PC-3 (cell line): ENCODE measurements at regions not wholly inside any gene's neighbourhood (a gene's known extent, or its start where the extent isn't known, plus 50 kb on each side); places are given as distances from the start of the nearest gene placed in this dataset.
"Not testable (repeated sequence)": the region's sequence is repeated elsewhere in the genome, so short reads cannot be mapped to it uniquely, and the experiment has no call there.

Experiments used
- ATAC-seq: fragments of 200-7000 bp; cut with Tn5 transposase; 2 replicates; pipeline ENCODE4 v1.9.1; 2020; ENCODE audit warnings: mild to moderate bottlenecking, moderate library complexity
- BruUV-seq: library from RNA; stranded (reverse); fragments of 400-500 nt; replicated peaks from 2 replicates; lab custom pipeline; 2021; lab: Mats Ljungman, UMichigan
- CTCF ChIA-PET: fragments of 300-600 bp; sonication (Branson Sonifier 250); formaldehyde crosslinking; loops from one replicate; lab custom pipeline; 2022; ENCODE audit warnings: antibody characterized with exemption; lab: Charles Lee
- POLR2A ChIA-PET: fragments of 300-600 bp; sonication (Branson Sonifier 250); formaldehyde crosslinking; loops from one replicate; lab custom pipeline; 2022; ENCODE audit warnings: antibody characterized with exemption; ENCODE audit not compliant: unreplicated experiment; lab: Charles Lee
- DNase-seq: peaks from one replicate; pipeline ENCODE4 v3.0.0-alpha.2; 2015
- H2AFZ ChIP-seq: fragments of 300-600 bp; sonication (generic); 2 replicates; pipeline ENCODE4 v1.6.0; 2016; ENCODE audit warnings: antibody characterized with exemption, low read length
- H3F3A ChIP-seq: fragments of 300-600 bp; sonication (generic); one replicate; pipeline ENCODE4 v1.6.0; 2017; ENCODE audit warnings: antibody characterized with exemption, low read length, control low read depth, mild to moderate bottlenecking; ENCODE audit not compliant: unreplicated experiment
- H3K27ac ChIP-seq: fragments of 300-600 bp; sonication (generic); 2 replicates; pipeline ENCODE4 v1.5.1; 2016; ENCODE audit warnings: mild to moderate bottlenecking, low read length
- H3K27me3 ChIP-seq: fragments of 300-600 bp; sonication (generic); 2 replicates; pipeline ENCODE4 v1.6.1; 2016; ENCODE audit warnings: low read length, mixed read lengths
- H3K36me3 ChIP-seq: fragments of 300-600 bp; sonication (generic); 2 replicates; pipeline ENCODE4 v1.6.1; 2016; ENCODE audit warnings: low read depth, mixed run types, low read length, mixed read lengths
- H3K4me1 ChIP-seq: fragments of 300-600 bp; sonication (generic); 2 replicates; pipeline ENCODE4 v1.5.1; 2016; ENCODE audit warnings: low read length; ENCODE audit not compliant: insufficient read depth
- H3K4me2 ChIP-seq: fragments of 300-600 bp; sonication (generic); 2 replicates; pipeline ENCODE4 v1.6.0; 2016; ENCODE audit warnings: low read length
- H3K4me3 ChIP-seq: fragments of 300-600 bp; sonication (generic); 2 replicates; pipeline ENCODE4 v1.5.1; 2016; ENCODE audit warnings: mild to moderate bottlenecking, low read length, mixed read lengths
- H3K79me2 ChIP-seq: fragments of 300-600 bp; sonication (generic); 2 replicates; pipeline ENCODE4 v1.6.1; 2017; ENCODE audit warnings: low read length, mixed read lengths
- H3K9ac ChIP-seq: fragments of 300-600 bp; sonication (generic); 2 replicates; pipeline ENCODE4 v1.6.0; 2016; ENCODE audit warnings: mild to moderate bottlenecking, low read length
- H3K9me2 ChIP-seq: fragments of 300-600 bp; sonication (generic); replicated peaks from 2 replicates; pipeline ENCODE4 v1.6.1; 2016; ENCODE audit warnings: mixed run types, low read length, mixed read lengths
- H3K9me3 ChIP-seq: fragments of 300-600 bp; sonication (generic); 2 replicates; pipeline ENCODE4 v1.6.1; 2016; ENCODE audit warnings: low read length, mixed read lengths
- H4K20me1 ChIP-seq: fragments of 300-600 bp; sonication (generic); 2 replicates; pipeline ENCODE4 v1.6.1; 2016; ENCODE audit warnings: low read length, mixed read lengths
- EZH2 ChIP-seq: fragments of 300-600 bp; sonication (generic); IDR thresholded peaks from one replicate; pipeline ENCODE4 v1.6.1; 2017; ENCODE audit warnings: antibody characterized with exemption, mild to moderate bottlenecking, low read length; ENCODE audit not compliant: unreplicated experiment
- EZH2phosphoT487 ChIP-seq: fragments of 300-600 bp; sonication (generic); IDR thresholded peaks from 2 replicates; pipeline ENCODE4 v1.6.1; 2018; ENCODE audit warnings: mild to moderate bottlenecking, antibody characterized with exemption, low read length, borderline replicate concordance
- intact Hi-C: fragments of 100-400 bp; cut with micrococcal nuclease; formaldehyde crosslinking; loops from 2 replicates; pipeline ENCODE4 v1.9.0; 2023
- TF ChIP-seq, protein P1 (sequence below): fragments of 300-600 bp; sonication (generic); conservative IDR thresholded peaks from 2 replicates; pipeline ENCODE4 v1.5.1; 2017; ENCODE audit warnings: antibody characterized with exemption, low read depth, mild to moderate bottlenecking, low read length

DNA sequence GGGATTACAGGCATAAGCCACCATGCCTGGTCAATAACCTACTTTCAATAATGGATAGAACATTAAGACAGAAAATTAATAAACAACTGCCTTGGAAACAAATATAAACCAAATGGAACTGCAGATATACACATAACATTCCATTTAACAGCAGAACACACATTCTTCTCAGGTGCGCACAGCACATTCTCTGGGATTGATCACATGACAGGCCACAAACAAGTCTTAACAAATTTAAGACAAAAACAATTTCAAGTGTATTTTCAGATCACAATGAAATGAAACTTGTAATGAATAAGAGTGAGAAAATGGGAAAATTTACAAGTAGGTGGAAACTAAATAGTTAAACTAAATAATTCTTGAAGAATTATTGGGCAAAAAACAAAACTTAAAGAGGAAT lies 167.9 kb downstream of the TBX18 start:
- Histone ChIP-seq H3K79me2 (no peaks in the 10 kb centered on the region), H3K9me3 (no peaks in the 10 kb centered on the region), H3F3A (no peaks in the 10 kb centered on the region), H2AFZ (no peak overlapping the region), H3K9me2 (no peaks in the 10 kb centered on the region), H3K27ac (no peak overlapping the region), H3K27me3 (no peaks in the 10 kb centered on the region), H4K20me1 (no peaks in the 10 kb centered on the region), H3K9ac (no peak overlapping the region), H3K36me3 (no peaks in the 10 kb centered on the region), H3K4me2 (no peak overlapping the region), H3K4me3 (no peak overlapping the region), H3K4me1 (no peaks in the 10 kb centered on the region)
- ChIA-PET CTCF (no interaction called here), POLR2A (no interaction called here)
- DNase-seq, result no peak
- BruUV-seq, result no TSS peak
- TF ChIP-seq EZH2 (no peak), EZH2phosphoT487 (no peak)
- TF ChIP-seq, protein P1, sequence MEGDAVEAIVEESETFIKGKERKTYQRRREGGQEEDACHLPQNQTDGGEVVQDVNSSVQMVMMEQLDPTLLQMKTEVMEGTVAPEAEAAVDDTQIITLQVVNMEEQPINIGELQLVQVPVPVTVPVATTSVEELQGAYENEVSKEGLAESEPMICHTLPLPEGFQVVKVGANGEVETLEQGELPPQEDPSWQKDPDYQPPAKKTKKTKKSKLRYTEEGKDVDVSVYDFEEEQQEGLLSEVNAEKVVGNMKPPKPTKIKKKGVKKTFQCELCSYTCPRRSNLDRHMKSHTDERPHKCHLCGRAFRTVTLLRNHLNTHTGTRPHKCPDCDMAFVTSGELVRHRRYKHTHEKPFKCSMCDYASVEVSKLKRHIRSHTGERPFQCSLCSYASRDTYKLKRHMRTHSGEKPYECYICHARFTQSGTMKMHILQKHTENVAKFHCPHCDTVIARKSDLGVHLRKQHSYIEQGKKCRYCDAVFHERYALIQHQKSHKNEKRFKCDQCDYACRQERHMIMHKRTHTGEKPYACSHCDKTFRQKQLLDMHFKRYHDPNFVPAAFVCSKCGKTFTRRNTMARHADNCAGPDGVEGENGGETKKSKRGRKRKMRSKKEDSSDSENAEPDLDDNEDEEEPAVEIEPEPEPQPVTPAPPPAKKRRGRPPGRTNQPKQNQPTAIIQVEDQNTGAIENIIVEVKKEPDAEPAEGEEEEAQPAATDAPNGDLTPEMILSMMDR, result no peak
- intact Hi-C loops, result no loop called here
- ATAC-seq, result no peak

DNA sequence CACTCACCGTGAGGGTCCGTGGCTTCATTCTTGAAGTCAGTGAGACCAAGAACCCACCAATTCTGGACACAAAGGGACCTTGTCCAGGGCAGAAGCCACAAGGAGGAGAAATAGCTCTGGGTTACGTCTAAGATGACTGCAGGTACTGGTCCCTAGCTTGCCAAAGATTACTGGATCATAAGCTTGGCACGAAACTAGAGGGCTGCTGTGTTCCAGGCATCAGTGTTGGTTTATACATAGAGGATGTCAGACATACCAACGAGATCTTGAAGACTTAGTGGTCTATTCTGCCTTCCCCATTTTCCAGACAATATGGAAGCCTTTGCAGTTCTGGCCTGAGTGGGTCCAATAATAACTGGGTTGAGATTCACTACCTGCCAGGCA lies 175.7 kb downstream of the TBX18 start:
- CTCF ChIA-PET, result no interaction called here
- H3K9ac ChIP-seq, result no peak overlapping the region

DNA sequence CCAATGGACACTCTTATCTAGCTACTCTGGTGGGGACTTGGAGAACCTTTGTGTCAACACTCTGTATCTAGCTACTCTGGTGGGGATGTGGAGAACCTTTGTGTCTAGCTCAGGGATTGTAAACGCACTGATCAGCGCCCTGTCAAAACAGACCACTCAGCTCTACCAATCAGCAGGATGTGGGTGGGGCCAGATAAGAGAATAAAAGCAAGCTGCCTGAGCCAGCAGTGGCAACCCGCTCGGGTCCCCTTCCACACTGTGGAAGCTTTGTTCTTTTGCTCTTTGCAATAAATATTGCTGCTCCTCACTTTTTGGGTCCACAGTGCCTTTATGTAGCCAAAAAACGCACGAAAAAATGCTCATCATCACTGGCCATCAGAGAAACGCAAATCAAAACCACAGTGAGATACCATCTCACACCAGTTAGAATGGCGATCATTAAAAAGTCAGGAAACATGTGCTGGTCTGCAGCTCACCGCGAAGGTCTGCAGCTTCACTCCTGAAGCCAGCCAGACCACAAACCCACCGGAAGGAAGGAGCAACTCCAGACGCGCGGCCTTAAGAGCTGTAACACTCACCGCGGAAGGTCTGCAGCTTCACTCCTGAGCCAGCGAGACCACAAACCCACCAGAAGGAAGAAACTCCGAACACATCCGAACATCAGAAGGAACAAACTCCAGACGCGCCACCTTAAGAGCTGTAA lies 176.3 kb downstream of the TBX18 start:
- intact Hi-C loops, H3K9me2 ChIP-seq, POLR2A ChIA-PET, H2AFZ ChIP-seq, H3K36me3 ChIP-seq, H3F3A ChIP-seq, H3K9ac ChIP-seq, H3K9me3 ChIP-seq, DNase-seq, H3K4me2 ChIP-seq, H3K27me3 ChIP-seq, H3K27ac ChIP-seq, H3K79me2 ChIP-seq, H4K20me1 ChIP-seq, BruUV-seq, H3K4me1 ChIP-seq, ATAC-seq, CTCF ChIA-PET, H3K4me3 ChIP-seq: not testable (repeated sequence)

More for the DNA sequence above, 175.7 kb downstream of the TBX18 start:
- H3K27me3 ChIP-seq, result no peaks in the 10 kb centered on the region
- no peaks in the 10 kb centered on the region for H3K79me2 ChIP-seq
- H2AFZ ChIP-seq, result no peak overlapping the region
- H3K4me1 ChIP-seq, result no peaks in the 10 kb centered on the region
- no peak overlapping the region for H3K4me3 ChIP-seq
- ATAC-seq (no peak), DNase-seq (no peak)
- no peaks in the 10 kb centered on the region for H4K20me1 ChIP-seq
- no peaks in the 10 kb centered on the region for H3K9me2 ChIP-seq
- H3K4me2 ChIP-seq, result no peak overlapping the region
- intact Hi-C loops, result no loop called here
- TF ChIP-seq EZH2, result no peak
- no peak for TF ChIP-seq EZH2phosphoT487
- TF ChIP-seq, protein P1, result no peak
- POLR2A ChIA-PET, result no interaction called here
- H3K27ac ChIP-seq, result no peak overlapping the region
- no peaks in the 10 kb centered on the region for H3K36me3 ChIP-seq
- no peaks in the 10 kb centered on the region for H3K9me3 ChIP-seq
- BruUV-seq, result no TSS peak
- H3F3A ChIP-seq, result no peaks in the 10 kb centered on the region

DNA sequence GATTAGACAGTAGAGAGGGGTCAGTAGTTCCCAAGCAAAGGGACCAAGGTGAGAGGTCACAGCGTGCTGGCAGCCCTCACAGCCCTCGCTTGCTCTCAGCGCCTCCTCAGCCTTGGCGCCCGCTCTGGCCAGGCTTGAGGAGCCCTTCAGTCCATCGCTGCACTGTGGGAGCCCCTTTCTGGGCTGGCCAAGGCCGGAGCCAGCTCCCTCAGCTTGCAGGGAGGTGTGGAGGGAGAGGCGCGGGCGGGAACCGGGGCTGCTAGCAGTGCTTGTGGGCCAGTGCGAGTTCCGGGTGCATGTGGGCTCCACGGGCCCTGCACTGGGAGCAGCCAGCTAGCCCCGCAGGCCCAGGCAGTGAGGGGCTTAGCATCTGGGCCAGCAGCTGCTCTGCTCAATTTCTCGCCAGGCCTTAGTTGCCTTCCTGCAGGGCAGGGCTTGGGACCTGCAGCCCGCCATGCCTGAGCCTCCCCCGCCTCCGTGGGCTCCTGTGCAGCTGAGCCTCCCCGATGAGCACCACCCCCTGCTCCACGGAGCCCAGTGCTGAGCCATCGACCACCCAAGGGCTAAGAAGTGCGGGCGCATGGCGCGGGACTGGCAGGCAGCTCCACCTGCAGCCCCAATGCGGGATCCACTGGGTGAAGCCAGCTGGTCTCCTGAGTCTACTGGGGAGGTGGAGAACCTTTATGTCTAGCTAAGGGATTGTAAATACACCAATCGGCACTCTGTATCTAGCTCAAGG lies 177.0 kb downstream of the TBX18 start:
- POLR2A ChIA-PET, result interaction anchor here (0.5 kb wide), 1 partner anchor 36 kb away, joined by 4 read pairs; no protein-coding TSS in a partner anchor
- H3K9ac ChIP-seq, CTCF ChIA-PET, H3K4me2 ChIP-seq, ATAC-seq, H3F3A ChIP-seq, H3K79me2 ChIP-seq, H3K4me1 ChIP-seq, H3K36me3 ChIP-seq, BruUV-seq, intact Hi-C loops, H3K9me2 ChIP-seq, DNase-seq, H3K27me3 ChIP-seq, H4K20me1 ChIP-seq, H2AFZ ChIP-seq, H3K4me3 ChIP-seq, H3K9me3 ChIP-seq, H3K27ac ChIP-seq: not testable (repeated sequence)
